K562 (cell line): ENCODE measurements at regions not wholly inside any gene's neighbourhood (a gene's known extent, or its start where the extent isn't known, plus 50 kb on each side); places are given as distances from the start of the nearest gene placed in this dataset.

Source experiments
- ATAC-seq: fragments of 200-7000 bp; cut with Tn5 transposase; 3 replicates; pipeline ENCODE4 v1.9.1; 2020; ENCODE audit warnings: moderate library complexity
- BruUV-seq: library from RNA; stranded (reverse); fragments of 400-500 nt; replicated peaks from 2 replicates; lab custom pipeline; 2021; lab: Mats Ljungman, UMichigan
- CTCF ChIA-PET: fragments of 300-600 bp; formaldehyde crosslinking; extraction: SDS; loops from one replicate; lab custom pipeline; 2021; ENCODE audit warnings: low intra/inter-chr PET ratio; lab: Yijun Ruan, JAX
- POLR2A ChIA-PET: fragments of 300-600, 350-650 bp; sonication (Branson Sonifier 250); formaldehyde crosslinking; extraction: SDS; loops from one replicate; lab custom pipeline; 2021; ENCODE audit warnings: antibody characterized with exemption, inconsistent platforms; lab: Yijun Ruan, JAX
- DNase-seq, 4 experiments: peaks; one replicate each; pipeline versions ENCODE4 v3.0.0 to v3.0.0-alpha.2; 2011 to 2018; ENCODE audit warnings: low spot score in 3 of 4, mixed read lengths in 3 of 4; ENCODE audit errors: extremely low read depth in 1 of 4
- FAIRE-seq: peaks from 2 replicates; lab custom pipeline; 2011; peaks lifted over from hg19 to GRCh38; lab: Jason Lieb, UNC
- H2AFZ ChIP-seq: 2 replicates; pipeline ENCODE4 v1.6.0; 2011; ENCODE audit warnings: low read depth, low read length, control low read depth, inconsistent platforms
- H3K27ac ChIP-seq: fragments of 200-600 bp; 3 replicates; pipeline ENCODE4 v1.8.0; 2011; ENCODE audit warnings: low read depth, mild to moderate bottlenecking, control low read depth, inconsistent platforms, low read length, moderate library complexity, mixed read lengths; ENCODE audit errors: extremely low read depth
- H3K27me3 ChIP-seq, 2 experiments: fragments of 300-600 bp in 1 of 2; 2 replicates in 1 of 2; 3 replicates in 1 of 2; pipeline versions ENCODE4 v1.6.0 to v1.8.0; 2011; ENCODE audit warnings: inconsistent platforms in 2 of 2, low read length in 2 of 2, mild to moderate bottlenecking in 1 of 2, mixed read lengths in 1 of 2, moderate library complexity in 1 of 2; ENCODE audit not compliant: control insufficient read depth in 2 of 2, insufficient read depth in 2 of 2
- H3K36me3 ChIP-seq: fragments of 300-600 bp; 3 replicates; pipeline ENCODE4 v1.8.0; 2011; ENCODE audit warnings: mild to moderate bottlenecking, low read length, inconsistent platforms; ENCODE audit not compliant: control insufficient read depth, insufficient read depth
- H3K4me1 ChIP-seq, 2 experiments: fragments of 200-600 bp in 1 of 2; replicated peaks in 1 of 2; 2 replicates in 1 of 2; 3 replicates in 1 of 2; pipeline versions ENCODE4 v1.5.1 to v1.8.0; 2011; ENCODE audit warnings: inconsistent platforms in 2 of 2, low read length in 2 of 2, mild to moderate bottlenecking in 1 of 2, mixed read lengths in 1 of 2, moderate library complexity in 1 of 2; ENCODE audit not compliant: control insufficient read depth in 2 of 2, insufficient read depth in 2 of 2
- H3K4me2 ChIP-seq: 2 replicates; pipeline ENCODE4 v1.6.1; 2011; ENCODE audit warnings: low read length, control low read depth, inconsistent platforms, mixed read lengths; ENCODE audit not compliant: insufficient read depth
- H3K4me3 ChIP-seq: fragments of 200-600 bp; sonication (generic), shearing (Covaris generic); 2 replicates; pipeline ENCODE4 v1.5.1; 2016; ENCODE audit warnings: control low read depth, inconsistent platforms
- H3K79me2 ChIP-seq: fragments of 200-600 bp; 3 replicates; pipeline ENCODE4 v1.8.0; 2011; ENCODE audit warnings: low read length, inconsistent platforms; ENCODE audit not compliant: control insufficient read depth, insufficient read depth
- H3K9ac ChIP-seq, 2 experiments: 2 replicates each; pipeline versions ENCODE4 v1.6.0 to v1.6.1; 2011; ENCODE audit warnings: low read depth in 2 of 2, low read length in 2 of 2, control low read depth in 1 of 2, inconsistent platforms in 1 of 2, mild to moderate bottlenecking in 1 of 2, mixed read lengths in 1 of 2; ENCODE audit not compliant: insufficient read depth in 1 of 2
- H3K9me1 ChIP-seq: one replicate; pipeline ENCODE4 v1.6.0; 2011; ENCODE audit warnings: inconsistent platforms, mild to moderate bottlenecking, low read length, moderate library complexity; ENCODE audit not compliant: control insufficient read depth, insufficient read depth
- H3K9me3 ChIP-seq: replicated peaks from 2 replicates; pipeline ENCODE4 v1.5.1; 2011; ENCODE audit warnings: low read depth, low read length, inconsistent platforms; ENCODE audit not compliant: control insufficient read depth, insufficient read depth
- H4K20me1 ChIP-seq: replicated peaks from 2 replicates; pipeline ENCODE4 v1.6.1; 2011; ENCODE audit warnings: low read length, inconsistent platforms, mixed read lengths; ENCODE audit not compliant: control insufficient read depth, insufficient read depth
- ATF2 ChIP-seq: sonication (generic); formaldehyde crosslinking; IDR thresholded peaks from 2 replicates; pipeline ENCODE4 v1.8.1; 2022; ENCODE audit warnings: missing genetic modification reagents
- KDM4B ChIP-seq, 2 experiments: fragments of 450-650 bp in 1 of 2; sonication (generic) in 1 of 2; IDR thresholded peaks; 2 replicates each; pipeline ENCODE4 v1.6.1; 2016 to 2017; ENCODE audit warnings: borderline replicate concordance in 2 of 2, antibody characterized with exemption in 1 of 2, low read depth in 1 of 2, mild to moderate bottlenecking in 1 of 2
- PRPF4 ChIP-seq: fragments of 200-400 bp; formaldehyde crosslinking; IDR thresholded peaks from one replicate; pipeline ENCODE4 v1.6.1; 2017; ENCODE audit warnings: low read length, low read depth, mild to moderate bottlenecking; ENCODE audit not compliant: insufficient read depth, poor library complexity, severe bottlenecking
- RBM39 ChIP-seq: fragments of 200-400 bp; formaldehyde crosslinking; optimal IDR thresholded peaks from 2 replicates; pipeline ENCODE3; 2018; ENCODE audit warnings: low read depth, low read length
- SOX6 ChIP-seq: fragments of 450-650 bp; IDR thresholded peaks from 2 replicates; pipeline ENCODE4 v1.6.1; 2014; ENCODE audit warnings: mild to moderate bottlenecking
- ZBTB9 ChIP-seq: fragments of 450-650 bp; formaldehyde crosslinking; IDR thresholded peaks from 2 replicates; pipeline ENCODE4 v1.4.0; 2020; ENCODE audit warnings: mild to moderate bottlenecking, moderate library complexity
- ZFP30 ChIP-seq: fragments of 250-450 bp; sonication (Bioruptor Pico); IDR thresholded peaks from 2 replicates; pipeline ENCODE4 v1.8.0; 2022; ENCODE audit warnings: moderate library complexity, mild to moderate bottlenecking, inconsistent platforms, borderline replicate concordance
- ZFP91 ChIP-seq: sonication (generic); formaldehyde crosslinking; IDR thresholded peaks from 2 replicates; pipeline ENCODE4 v1.8.0; 2022; ENCODE audit warnings: mild to moderate bottlenecking, missing genetic modification reagents
- ZNF174 ChIP-seq: fragments of 250-450 bp; sonication (Bioruptor Pico); IDR thresholded peaks from 2 replicates; pipeline ENCODE4 v1.4.0; 2020; ENCODE audit warnings: mild to moderate bottlenecking
- ZNF609 ChIP-seq: sonication (generic); formaldehyde crosslinking; IDR thresholded peaks from 2 replicates; pipeline ENCODE4 v1.8.1; 2023; ENCODE audit warnings: missing genetic modification reagents, mild to moderate bottlenecking, borderline replicate concordance
- ZNF639 ChIP-seq, 2 experiments: fragments of 200-800 bp in 1 of 2; sonication (Bioruptor generic) in 1 of 2; sonication (generic) in 1 of 2; formaldehyde crosslinking in 1 of 2; IDR thresholded peaks in 1 of 2; conservative IDR thresholded peaks in 1 of 2; 2 replicates each; pipeline versions ENCODE4 v1.5.0 to v1.6.1; 2016 to 2020; ENCODE audit warnings: missing compliant biosample characterization in 1 of 2, missing genetic modification characterization in 1 of 2, missing genetic modification reagents in 1 of 2
- WGBS: fragments of 100-300 bp; shearing (Covaris generic); methylation state at CpG from one replicate; pipeline ENCODE4 v1.1.6; 2016; ENCODE audit warnings: low coverage, mixed read lengths; ENCODE audit not compliant: insufficient coverage; ENCODE audit errors: missing lambda C conversion rate; 5-methylcytosine and 5-hydroxymethylcytosine counted together
- in situ Hi-C: fragments of 300-500 bp; cut with MboI; formaldehyde crosslinking; loops from 4 replicates; pipeline ENCODE4 v1.15.0; 2018; ENCODE audit warnings: inconsistent platforms, mixed read lengths
- intact Hi-C: fragments of 100-400 bp; cut with micrococcal nuclease; formaldehyde crosslinking; loops from 2 replicates; pipeline ENCODE4 v1.14.2; 2022

GRCh38 chrX:65813245-65813644 is 145.8 kb downstream of the MSN start:
- in situ Hi-C loops (no loop called here), intact Hi-C loops (no loop called here)
- ATAC-seq, result no peak
- no TSS peak for BruUV-seq
- ChIA-PET POLR2A (interaction anchor here (0.6 kb wide), 1 partner anchor 85 kb away, joined by 3 read pairs; no protein-coding TSS in a partner anchor), CTCF (no interaction called here)
- H3K4me1 ChIP-seq, result peaks cover 0 to 2% of the 10 kb centered on the region in 2 experiments; a peak in 2 of 5 replicates
- H2AFZ ChIP-seq, result no peak overlapping the region
- H3K27me3 ChIP-seq, result no peaks in the 10 kb centered on the region
- H3K4me3 ChIP-seq, result no peak overlapping the region
- DNase-seq, result no peak
- H4K20me1 ChIP-seq, result no peaks in the 10 kb centered on the region
- H3K9ac ChIP-seq, result no peak overlapping the region
- H3K9me1 ChIP-seq, result no peaks in the 10 kb centered on the region
- no peaks in the 10 kb centered on the region for H3K79me2 ChIP-seq
- H3K27ac ChIP-seq, result no peak overlapping the region
- H3K9me3 ChIP-seq, result no peaks in the 10 kb centered on the region
- no peak for FAIRE-seq
- 80% methylated on average over 1 of the region's 1 CpG for WGBS
- no peaks in the 10 kb centered on the region for H3K36me3 ChIP-seq
- H3K4me2 ChIP-seq, result no peak overlapping the region
- TF ChIP-seq ZFP30 (CRISPR knock-in tag) (no peak), ZBTB9 (CRISPR knock-in tag) (no peak), ZNF639 (CRISPR knock-in tag; conservative IDR thresholded peaks at IDR 0.05 in 1 of 2, IDR thresholded peaks at IDR 0.05 in 1 of 2) (no peak), KDM4B (IDR thresholded peaks at IDR 0.05; ENCODE audit: borderline replicate concordance in 2 of 2, low read depth in 1 of 2) (no peak), ZNF174 (CRISPR knock-in tag) (no peak), SOX6 (no peak), ZFP91 (CRISPR knock-in tag) (no peak), ZNF609 (CRISPR knock-in tag) (no peak), RBM39 (no peak), PRPF4 (no peak), ATF2 (CRISPR knock-in tag) (no peak)
